Astrocyte (in vitro differentiated cells and primary cell): ENCODE measurements at regions not wholly inside any gene's neighbourhood (a gene's known extent, or its start where the extent isn't known, plus 50 kb on each side); places are given as distances from the start of the nearest gene placed in this dataset.
"Not testable (repeated sequence)": the region's sequence is repeated elsewhere in the genome, so short reads cannot be mapped to it uniquely, and the experiment has no call there.

Source experiments
- DNase-seq: peaks from one replicate; pipeline ENCODE4 v3.0.0-alpha.2; 2010; ENCODE audit warnings: low read depth
- FAIRE-seq: peaks from 2 replicates; lab custom pipeline; 2011; peaks lifted over from hg19 to GRCh38; lab: Jason Lieb, UNC
- H2AFZ ChIP-seq: 2 replicates; pipeline ENCODE4 v1.6.0; 2012; ENCODE audit warnings: low read depth, low read length, inconsistent platforms
- H3K27ac ChIP-seq: 2 replicates; pipeline ENCODE4 v1.5.1; 2011; ENCODE audit warnings: low read depth, low read length, inconsistent platforms
- H3K27me3 ChIP-seq: 2 replicates; pipeline ENCODE4 v1.6.0; 2011; ENCODE audit warnings: low read length, inconsistent platforms; ENCODE audit not compliant: insufficient read depth
- H3K36me3 ChIP-seq: 2 replicates; pipeline ENCODE4 v1.5.1; 2011; ENCODE audit warnings: low read length, inconsistent platforms; ENCODE audit not compliant: insufficient read depth
- H3K4me1 ChIP-seq: 2 replicates; pipeline ENCODE4 v1.5.1; 2011; ENCODE audit warnings: low read length, inconsistent platforms; ENCODE audit not compliant: insufficient read depth
- H3K4me2 ChIP-seq: 2 replicates; pipeline ENCODE4 v1.6.0; 2012; ENCODE audit warnings: low read length, inconsistent platforms
- H3K4me3 ChIP-seq: 2 replicates; pipeline ENCODE4 v1.5.1; 2011; ENCODE audit warnings: low read depth, mild to moderate bottlenecking, low read length, inconsistent platforms; ENCODE audit not compliant: insufficient read depth
- H3K79me2 ChIP-seq: 2 replicates; pipeline ENCODE4 v1.6.0; 2012; ENCODE audit warnings: mild to moderate bottlenecking, low read length, inconsistent platforms; ENCODE audit not compliant: insufficient read depth
- H3K9ac ChIP-seq: 2 replicates; pipeline ENCODE4 v1.6.0; 2012; ENCODE audit warnings: mild to moderate bottlenecking, low read length, inconsistent platforms
- H3K9me3 ChIP-seq: 2 replicates; pipeline ENCODE4 v1.5.1; 2012; ENCODE audit warnings: low read depth, mild to moderate bottlenecking, low read length, inconsistent platforms; ENCODE audit not compliant: insufficient read depth
- H4K20me1 ChIP-seq: 2 replicates; pipeline ENCODE4 v1.6.0; 2012; ENCODE audit warnings: low read length, inconsistent platforms; ENCODE audit not compliant: insufficient read depth
- H3K27ac Mint-ChIP-seq: one replicate; pipeline ENCODE4 v1.8.0; 2021; ENCODE audit warnings: mild to moderate bottlenecking, mixed read lengths; ENCODE audit not compliant: unreplicated experiment
- H3K27me3 Mint-ChIP-seq: one replicate; pipeline ENCODE4 v1.8.0; 2021; ENCODE audit warnings: low read depth, mixed read lengths; ENCODE audit not compliant: unreplicated experiment
- H3K36me3 Mint-ChIP-seq: one replicate; pipeline ENCODE4 v1.8.0; 2021; ENCODE audit warnings: low read depth, mixed read lengths; ENCODE audit not compliant: unreplicated experiment
- H3K4me1 Mint-ChIP-seq: one replicate; pipeline ENCODE4 v1.8.0; 2021; ENCODE audit warnings: low read depth, mixed read lengths; ENCODE audit not compliant: unreplicated experiment
- H3K4me3 Mint-ChIP-seq: one replicate; pipeline ENCODE4 v1.8.0; 2021; ENCODE audit warnings: mild to moderate bottlenecking, moderate library complexity, mixed read lengths; ENCODE audit not compliant: unreplicated experiment
- H3K9me3 Mint-ChIP-seq: one replicate; pipeline ENCODE4 v1.8.0; 2021; ENCODE audit warnings: mild to moderate bottlenecking, mixed read lengths; ENCODE audit not compliant: unreplicated experiment
- EZH2 ChIP-seq: IDR thresholded peaks from 2 replicates; pipeline ENCODE4 v1.6.1; 2012; ENCODE audit warnings: mild to moderate bottlenecking, low read length, inconsistent platforms; ENCODE audit not compliant: insufficient read depth
- TF ChIP-seq, protein P1 (sequence below): IDR thresholded peaks from 2 replicates; pipeline ENCODE4 v1.5.1; 2011; ENCODE audit warnings: low read depth, mild to moderate bottlenecking, inconsistent platforms, low read length, moderate library complexity; ENCODE audit not compliant: insufficient read depth

DNA sequence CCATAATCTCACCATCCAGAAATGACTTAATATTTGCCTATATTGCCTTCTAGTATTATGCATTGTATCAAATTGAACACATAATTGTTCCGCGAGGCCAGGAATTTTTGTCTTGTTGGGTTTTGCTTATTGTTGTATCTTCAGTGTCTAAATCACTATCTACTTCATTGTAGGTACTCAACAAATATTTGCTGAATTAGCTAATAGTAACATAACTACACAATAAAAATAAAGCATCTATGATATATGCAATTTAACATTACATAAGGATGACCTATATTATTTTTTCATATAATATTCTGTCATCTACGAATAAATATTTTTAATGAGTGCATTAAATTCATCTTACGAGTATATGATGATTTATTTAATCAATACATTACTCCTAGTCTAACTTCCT is 656.3 kb downstream of the ETNK1 start:
- Mint-ChIP-seq H3K27me3 (no peaks in the 10 kb centered on the region), H3K9me3 (peaks cover 1% of the 10 kb centered on the region), H3K4me3 (no peak overlapping the region), H3K27ac (no peak overlapping the region), H3K36me3 (no peaks in the 10 kb centered on the region), H3K4me1 (no peaks in the 10 kb centered on the region)
- no peak for FAIRE-seq
- no peak for TF ChIP-seq EZH2
- TF ChIP-seq, protein P1, sequence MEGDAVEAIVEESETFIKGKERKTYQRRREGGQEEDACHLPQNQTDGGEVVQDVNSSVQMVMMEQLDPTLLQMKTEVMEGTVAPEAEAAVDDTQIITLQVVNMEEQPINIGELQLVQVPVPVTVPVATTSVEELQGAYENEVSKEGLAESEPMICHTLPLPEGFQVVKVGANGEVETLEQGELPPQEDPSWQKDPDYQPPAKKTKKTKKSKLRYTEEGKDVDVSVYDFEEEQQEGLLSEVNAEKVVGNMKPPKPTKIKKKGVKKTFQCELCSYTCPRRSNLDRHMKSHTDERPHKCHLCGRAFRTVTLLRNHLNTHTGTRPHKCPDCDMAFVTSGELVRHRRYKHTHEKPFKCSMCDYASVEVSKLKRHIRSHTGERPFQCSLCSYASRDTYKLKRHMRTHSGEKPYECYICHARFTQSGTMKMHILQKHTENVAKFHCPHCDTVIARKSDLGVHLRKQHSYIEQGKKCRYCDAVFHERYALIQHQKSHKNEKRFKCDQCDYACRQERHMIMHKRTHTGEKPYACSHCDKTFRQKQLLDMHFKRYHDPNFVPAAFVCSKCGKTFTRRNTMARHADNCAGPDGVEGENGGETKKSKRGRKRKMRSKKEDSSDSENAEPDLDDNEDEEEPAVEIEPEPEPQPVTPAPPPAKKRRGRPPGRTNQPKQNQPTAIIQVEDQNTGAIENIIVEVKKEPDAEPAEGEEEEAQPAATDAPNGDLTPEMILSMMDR: no peak
- no peak for DNase-seq
- H3K9ac ChIP-seq: no peak overlapping the region
- H3K79me2 ChIP-seq: no peaks in the 10 kb centered on the region
- no peaks in the 10 kb centered on the region for H3K4me1 ChIP-seq
- H3K27me3 ChIP-seq: no peaks in the 10 kb centered on the region
- no peak overlapping the region for H3K27ac ChIP-seq
- no peaks in the 10 kb centered on the region for H3K36me3 ChIP-seq
- H3K4me3 ChIP-seq: no peak overlapping the region
- no peaks in the 10 kb centered on the region for H4K20me1 ChIP-seq
- no peaks in the 10 kb centered on the region for H3K9me3 ChIP-seq
- no peak overlapping the region for H3K4me2 ChIP-seq
- no peak overlapping the region for H2AFZ ChIP-seq

DNA sequence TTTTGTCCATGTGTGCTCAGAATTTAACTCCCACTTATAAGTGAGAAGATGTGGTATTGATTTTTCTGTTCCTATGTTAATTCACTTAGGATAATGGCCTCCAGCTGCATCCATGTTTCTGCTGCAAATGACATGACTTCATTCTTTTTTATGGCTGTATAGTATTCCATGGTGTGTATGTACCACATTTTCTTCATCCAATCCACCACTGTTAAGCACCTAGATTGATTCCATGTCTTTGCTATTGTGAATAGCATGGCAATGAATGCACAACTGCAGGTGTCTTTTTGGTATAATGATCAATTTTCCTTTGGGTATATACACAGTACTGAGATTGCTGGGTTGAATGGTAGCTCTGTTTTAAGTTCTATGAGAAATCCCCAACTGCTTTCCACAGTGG is 657.7 kb downstream of the ETNK1 start:
- DNase-seq (no peak), FAIRE-seq (no peak)
- no peak overlapping the region for H3K4me3 Mint-ChIP-seq
- H3K9me3 Mint-ChIP-seq: peaks cover 1% of the 10 kb centered on the region
- no peaks in the 10 kb centered on the region for H3K4me1 Mint-ChIP-seq
- H3K27ac ChIP-seq: no peak overlapping the region
- H3K4me3 ChIP-seq: no peak overlapping the region
- no peak overlapping the region for H3K4me2 ChIP-seq
- no peak overlapping the region for H2AFZ ChIP-seq
- no peaks in the 10 kb centered on the region for H3K27me3 Mint-ChIP-seq
- TF ChIP-seq, protein P1: no peak
- TF ChIP-seq EZH2: no peak
- H3K9me3 ChIP-seq: no peaks in the 10 kb centered on the region
- H3K27ac Mint-ChIP-seq: no peak overlapping the region
- H3K79me2 ChIP-seq: no peaks in the 10 kb centered on the region
- no peak overlapping the region for H3K9ac ChIP-seq
- no peaks in the 10 kb centered on the region for H4K20me1 ChIP-seq
- H3K36me3 ChIP-seq: no peaks in the 10 kb centered on the region
- no peaks in the 10 kb centered on the region for H3K36me3 Mint-ChIP-seq
- H3K27me3 ChIP-seq: no peaks in the 10 kb centered on the region
- H3K4me1 ChIP-seq: no peaks in the 10 kb centered on the region

DNA sequence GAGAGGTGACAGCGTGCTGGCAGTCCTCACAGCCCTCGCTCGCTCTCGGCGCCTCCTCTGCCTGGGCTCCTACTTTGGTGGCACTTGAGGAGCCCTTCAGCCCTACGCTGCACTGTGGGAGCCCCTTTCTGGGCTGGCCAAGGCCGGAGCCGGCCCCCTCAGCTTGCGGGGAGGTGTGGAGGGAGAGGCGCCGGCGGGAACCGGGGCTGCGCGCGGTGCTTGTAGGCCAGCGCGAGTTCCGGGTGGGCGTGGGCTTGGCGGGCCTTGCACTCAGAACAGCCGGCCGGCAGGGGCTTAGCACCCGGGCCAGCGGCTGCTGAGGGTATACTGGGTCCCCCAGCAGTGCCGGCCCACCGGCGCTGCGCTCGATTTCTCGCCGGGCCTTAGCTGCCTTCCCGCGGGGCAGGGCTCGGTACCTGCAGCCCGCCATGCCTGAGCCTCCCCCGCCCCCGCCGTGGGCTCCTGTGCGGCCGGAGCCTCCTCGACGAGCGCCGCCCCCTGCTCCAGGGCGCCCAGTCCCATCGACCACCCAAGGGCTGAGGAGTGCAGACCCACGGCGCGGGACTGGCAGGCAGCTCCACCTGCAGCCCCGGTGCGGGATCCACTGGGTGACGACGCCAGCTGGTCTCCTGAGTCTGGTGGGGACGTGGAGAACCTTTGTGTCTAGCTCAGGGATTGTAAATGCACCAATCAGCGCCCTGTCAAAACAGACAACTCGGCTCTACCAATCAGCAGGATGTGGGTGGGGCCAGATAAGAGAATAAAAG is 661.0 kb downstream of the ETNK1 start:
- not testable (repeated sequence) for DNase-seq, H4K20me1 ChIP-seq, H2AFZ ChIP-seq, H3K27ac ChIP-seq, H3K4me3 ChIP-seq, H3K9me3 Mint-ChIP-seq, H3K27me3 ChIP-seq, H3K4me1 Mint-ChIP-seq, H3K9me3 ChIP-seq, H3K9ac ChIP-seq, H3K36me3 ChIP-seq, H3K4me1 ChIP-seq, H3K36me3 Mint-ChIP-seq, H3K4me2 ChIP-seq, H3K79me2 ChIP-seq, H3K27me3 Mint-ChIP-seq, H3K4me3 Mint-ChIP-seq, FAIRE-seq, H3K27ac Mint-ChIP-seq
